ENCODE measurements at regions not wholly inside any gene's neighbourhood (a gene's known extent, or its start where the extent isn't known, plus 50 kb on each side); places are given as distances from the start of the nearest gene placed in this dataset.
"Not testable (repeated sequence)": the region's sequence is repeated elsewhere in the genome, so short reads cannot be mapped to it uniquely, and the experiment has no call there.

DNA sequence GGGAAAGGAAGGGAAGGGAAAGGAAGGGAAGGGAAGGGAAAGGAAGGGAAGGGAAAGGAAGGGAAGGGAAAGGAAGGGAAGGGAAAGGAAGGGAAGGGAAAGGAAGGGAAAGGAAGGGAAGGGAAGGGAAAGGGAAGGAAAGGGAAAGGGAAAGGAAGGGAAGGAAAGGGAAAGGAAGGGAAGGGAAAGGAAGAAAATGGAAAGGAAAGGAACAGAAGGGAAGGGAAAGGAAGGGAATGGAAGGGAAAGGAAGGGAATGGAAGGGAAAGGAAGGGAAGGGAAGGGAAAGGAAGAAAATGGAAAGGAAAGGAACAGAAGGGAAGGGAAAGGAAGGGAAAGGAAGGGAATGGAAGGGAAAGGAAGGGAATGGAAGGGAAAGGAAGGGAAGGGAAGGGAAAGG, 526.0 kb downstream of the RMST start:
- DNase-seq: not testable (repeated sequence)

DNA sequence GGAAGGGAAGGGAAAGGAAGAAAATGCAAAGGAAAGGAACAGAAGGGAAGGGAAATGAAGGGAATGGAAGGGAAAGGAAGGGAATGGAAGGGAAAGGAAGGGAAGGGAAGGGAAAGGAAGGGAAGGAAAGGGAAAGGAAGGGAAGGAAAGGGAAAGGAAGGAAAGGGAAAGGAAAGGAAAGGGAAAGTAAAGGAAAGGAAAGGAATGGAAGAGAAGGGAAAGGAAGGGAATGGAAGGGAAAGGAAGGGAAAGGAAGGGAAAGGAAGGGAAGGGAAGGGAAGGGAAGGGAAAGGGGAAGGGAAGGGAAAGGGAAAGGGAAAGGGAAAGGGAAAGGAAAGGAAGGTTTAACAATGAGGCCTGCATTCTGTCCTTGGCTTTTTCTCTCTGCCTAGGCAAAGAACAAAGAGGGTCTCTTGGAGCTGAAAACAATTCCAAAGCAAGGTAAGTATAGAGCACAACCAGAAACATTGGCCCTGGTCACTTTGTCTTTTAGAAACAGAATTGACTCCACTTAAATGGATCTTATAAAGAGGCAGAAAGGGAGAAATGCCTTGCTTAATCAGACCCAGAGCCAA, 525.9 kb upstream of the TMPO start:
- no peak for DNase-seq

DNA sequence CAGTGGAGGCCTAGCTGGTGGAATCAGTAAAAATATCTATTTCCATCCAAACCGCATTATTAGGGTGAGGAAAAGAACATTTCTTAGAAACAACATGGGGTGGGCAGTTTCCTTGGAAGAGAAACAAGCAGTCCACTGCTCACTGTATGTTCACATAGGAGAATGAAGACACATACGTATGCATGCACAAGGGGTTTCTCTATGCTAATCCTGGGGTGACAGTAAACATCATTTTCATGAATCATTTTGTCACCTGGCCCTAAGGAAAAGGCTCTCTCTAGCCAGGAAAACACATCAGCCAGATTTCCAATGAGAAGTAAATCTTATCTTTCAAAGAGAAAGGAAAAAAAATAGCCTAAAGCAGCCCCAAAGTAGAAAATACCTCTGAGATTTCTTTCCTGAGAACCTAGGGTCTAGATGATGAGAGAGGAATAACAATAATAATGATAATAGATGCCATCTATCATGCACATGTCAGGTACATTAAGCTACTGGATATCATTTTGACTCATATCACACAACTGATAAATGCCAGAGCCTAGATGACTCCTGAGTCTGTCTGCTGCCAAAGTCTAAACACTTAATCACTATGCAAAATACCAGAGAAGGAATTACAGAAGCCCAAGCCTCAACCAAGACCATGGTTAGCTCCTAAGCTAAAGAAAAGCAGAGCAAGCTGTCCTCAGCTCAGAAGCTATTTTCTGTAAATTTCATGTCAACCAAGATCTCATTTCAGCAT, 520.5 kb upstream of the TMPO start:
- DNase-seq: no peak

DNA sequence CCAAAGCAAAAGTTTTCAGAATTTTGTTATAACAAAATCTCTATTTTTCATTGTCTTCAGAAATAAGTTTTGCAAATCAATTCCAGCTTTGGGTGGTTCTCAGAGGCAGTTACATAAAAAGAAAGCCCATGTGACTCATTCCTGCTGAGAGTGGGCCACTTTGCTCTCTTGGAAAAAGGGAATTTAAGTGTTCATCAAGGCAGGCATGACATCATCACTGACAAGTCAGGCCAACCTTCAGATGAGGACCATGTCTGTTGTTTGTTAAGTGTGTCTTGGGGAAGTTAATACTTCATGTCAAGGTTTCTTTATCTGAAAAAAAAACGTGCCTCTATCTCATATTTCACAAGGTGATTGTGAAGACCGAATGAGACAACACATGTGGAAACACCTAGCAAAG, 519.8 kb upstream of the TMPO start:
- no peak for DNase-seq

DNA sequence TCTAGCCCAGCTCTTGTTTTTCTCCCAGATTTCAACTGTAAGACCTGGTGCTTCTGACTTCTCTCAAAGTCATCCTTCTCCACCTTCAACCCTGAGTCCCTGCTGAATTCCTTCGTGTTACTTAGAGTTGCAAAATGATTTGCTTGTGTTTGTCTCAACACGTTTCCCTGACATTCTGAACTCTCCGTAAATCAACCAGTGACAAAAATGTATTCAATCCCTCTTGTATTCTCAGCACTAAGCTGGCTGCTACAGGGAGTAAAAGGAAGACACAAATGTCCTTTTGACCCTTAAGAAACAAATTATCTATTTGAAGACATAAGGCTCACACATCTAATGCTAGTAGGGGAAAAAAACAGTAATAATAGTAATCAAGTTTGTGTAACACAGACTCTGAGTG, 514.0 kb upstream of the TMPO start:
- DNase-seq: no peak

DNA sequence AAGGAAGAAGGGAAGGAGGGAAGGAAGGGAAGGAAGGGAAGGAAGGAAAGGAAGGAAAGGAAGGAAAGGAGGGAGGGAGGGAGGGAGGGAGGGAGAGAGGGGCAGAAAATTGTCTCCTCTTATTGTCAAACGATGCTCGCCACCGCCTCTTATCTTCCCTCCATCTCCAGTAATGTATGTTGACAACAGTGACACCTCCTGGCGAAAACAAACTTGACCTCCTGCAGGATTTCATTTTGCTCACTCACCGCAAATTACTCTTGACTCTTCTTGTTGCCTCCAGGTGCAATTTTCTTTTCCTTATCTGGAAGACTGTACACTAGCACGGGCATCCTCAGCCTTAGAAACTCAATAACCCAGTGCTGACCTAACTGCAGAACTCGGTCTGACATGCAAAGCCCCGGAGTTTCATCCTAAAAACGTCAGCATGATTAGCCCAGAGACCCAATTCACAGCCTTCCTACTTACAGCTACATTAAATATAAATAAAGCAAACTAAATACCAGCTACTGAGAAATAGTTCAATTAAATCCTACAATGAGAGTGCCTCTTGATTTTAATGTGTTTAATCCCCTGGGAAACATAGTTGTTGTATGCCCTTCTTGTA, 512.4 kb upstream of the TMPO start:
- peak; percentile 74 for DNase-seq

DNA sequence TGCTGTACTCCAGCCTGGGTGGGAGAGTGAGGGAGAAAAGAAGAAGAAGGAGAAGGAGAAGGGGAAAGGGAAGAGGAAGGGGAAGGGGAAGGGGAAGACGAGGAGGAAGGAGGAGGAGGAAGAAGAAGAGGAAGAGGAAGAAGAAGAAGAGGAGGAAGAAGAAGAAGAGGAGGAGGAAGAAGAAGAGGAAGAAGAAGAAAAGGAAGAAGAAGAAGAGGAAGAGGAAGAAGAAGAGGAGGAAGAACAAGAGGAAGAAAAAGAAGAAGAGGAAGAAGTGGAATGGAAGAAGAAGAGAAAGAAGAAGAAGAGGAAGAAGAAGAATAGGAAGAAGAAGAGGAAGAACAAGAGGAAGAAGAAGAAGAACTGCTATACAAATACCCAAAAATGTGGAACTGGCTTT, 507.4 kb upstream of the TMPO start:
- DNase-seq: no peak

DNA sequence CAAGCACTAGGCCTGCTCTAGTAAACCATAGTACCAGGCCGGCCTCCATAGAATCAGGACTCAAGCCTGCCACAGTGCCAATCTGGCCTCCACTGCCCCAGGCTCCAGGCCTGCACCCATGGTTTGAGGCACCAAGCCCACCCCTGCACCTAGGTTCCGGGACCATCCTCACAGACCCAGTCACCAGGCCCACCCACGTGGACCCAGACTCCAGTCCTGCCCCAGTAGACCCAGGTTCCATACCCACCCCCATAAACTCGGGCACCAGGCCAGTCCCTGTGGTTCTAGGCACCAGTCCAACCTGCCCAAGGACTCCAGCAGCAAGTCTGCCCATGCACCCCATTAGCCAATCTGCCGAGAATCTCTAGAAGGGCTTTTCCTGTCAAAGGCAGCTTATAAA, 501.8 kb upstream of the TMPO start:
- DNase-seq: no peak

DNA sequence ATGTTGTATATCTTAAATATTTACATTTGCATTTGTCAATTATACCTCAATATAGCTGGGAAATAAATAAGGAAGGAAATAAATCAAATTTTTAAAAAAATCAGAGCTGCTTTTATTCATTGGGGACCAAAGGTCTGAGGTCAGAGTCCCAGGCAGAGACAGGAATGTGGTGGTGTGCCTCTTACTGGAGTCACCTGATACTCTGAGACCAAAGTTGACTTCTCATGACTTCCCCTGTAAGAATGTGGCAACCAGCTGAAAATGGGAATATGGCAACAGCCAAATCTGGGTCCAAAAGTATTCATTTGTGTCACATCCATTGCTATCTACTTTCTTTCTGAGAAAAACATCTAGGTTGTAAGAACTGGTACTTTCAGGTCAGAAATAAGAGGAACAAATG, 496.6 kb upstream of the TMPO start:
- no peak for DNase-seq

DNA sequence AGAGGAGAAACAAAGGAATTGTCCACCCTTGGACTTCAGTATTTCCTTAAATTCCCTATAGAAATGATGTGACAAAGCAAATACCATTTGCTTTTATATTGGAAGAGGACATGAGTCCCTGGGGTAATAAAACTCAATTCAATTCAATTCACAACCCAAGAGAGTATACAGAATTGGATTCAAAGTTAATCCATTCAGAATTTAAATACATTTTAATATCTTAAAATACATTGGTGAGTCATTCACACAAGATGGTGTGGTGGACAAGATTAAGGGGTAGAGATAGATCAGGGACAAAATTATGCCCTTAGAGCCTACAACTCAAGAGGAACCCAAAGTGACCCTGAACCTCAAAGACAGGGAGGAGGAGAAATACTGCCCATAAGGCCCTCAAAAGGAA, 495.0 kb upstream of the TMPO start:
- DNase-seq: no peak

DNA sequence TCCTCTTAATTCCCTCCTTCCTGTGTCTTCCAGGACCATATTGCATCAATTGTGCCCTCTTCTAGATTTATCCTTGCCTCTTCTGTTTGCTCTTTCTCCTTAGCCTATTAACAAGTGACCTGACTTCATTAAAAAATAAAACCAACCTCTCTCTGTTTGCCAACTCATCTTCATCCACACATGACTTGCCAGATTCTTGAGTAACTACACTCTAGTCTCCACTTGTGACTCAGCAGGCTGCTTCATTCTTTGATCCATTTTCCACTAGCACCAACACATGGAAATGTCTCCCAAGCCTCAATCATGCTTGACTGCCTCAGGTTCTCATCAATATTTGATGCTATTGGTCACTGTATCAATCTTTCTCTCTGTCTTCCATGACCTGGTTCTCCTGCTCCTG, 492.4 kb upstream of the TMPO start:
- no peak for DNase-seq

DNA sequence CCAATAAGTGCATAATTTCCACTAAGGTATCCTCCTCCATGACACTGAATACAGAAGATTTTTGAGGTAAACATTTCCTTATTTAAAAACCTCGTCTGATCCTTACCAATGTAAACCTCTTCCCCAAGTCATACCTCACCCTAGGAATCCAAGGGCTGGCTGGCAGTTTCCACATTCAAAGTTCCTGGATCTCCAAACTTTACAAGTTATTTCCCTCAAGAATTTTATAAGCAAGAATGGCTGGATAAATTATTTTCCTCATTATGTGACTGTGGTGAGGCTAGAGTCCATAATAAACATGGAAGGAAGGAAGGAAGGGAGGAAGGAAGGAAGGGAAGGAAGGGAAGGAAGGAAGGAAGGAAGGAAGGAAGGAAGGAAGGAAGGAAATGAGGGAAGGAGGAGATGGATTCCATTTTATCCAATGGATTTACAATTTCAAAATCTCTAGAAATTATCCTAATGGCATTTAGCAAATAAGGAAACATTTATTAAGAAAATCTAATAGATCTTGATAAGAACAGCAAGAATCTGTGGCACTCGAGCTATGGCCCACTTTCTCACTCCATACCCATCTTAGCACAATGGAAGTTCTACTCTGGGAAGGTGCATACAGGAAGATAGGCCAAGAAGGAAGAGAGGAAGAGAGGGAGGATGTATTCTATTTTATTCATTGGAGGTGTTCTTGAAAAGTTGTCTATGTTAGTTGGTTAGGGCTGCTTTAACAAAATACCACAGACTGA, 477.8 kb upstream of the TMPO start:
- no peak for DNase-seq

DNA sequence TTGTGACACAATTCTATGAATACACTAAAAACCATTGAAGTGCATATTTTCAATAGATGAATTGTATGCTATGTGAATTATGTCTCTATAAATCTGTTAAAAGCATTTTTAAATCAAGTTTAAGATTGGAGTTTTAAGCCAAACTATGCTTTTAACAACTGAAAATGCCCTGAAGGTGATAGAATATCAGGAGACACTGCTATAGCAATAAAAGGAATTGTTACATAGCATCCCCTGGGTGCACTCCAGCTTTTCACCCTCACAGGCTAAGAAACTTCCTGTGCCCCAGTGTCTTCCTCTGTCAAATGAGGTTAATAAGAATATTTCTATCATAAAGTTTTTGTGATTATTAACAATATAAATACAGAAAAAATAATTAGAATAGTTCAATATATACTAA, 472.7 kb upstream of the TMPO start:
- no peak for DNase-seq

DNA sequence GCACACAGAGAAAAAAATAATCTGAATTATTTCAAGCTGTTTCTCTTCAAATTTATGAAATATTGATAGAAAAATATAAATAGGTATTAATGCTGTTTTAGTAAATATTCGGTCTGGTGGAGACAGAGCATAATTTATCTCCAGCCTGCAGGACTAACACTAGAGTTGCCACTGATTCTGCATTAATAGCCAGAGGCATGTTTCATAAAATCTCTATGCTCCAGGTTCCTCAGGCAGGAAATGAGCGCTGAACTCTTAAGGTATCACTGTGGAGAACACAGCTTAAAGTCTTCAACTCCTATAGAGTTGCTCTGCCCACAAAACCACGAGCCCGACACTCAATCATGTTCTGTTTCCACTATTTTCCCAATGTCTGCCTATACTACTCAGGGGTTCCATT, 470.0 kb upstream of the TMPO start:
- no peak for DNase-seq

DNA sequence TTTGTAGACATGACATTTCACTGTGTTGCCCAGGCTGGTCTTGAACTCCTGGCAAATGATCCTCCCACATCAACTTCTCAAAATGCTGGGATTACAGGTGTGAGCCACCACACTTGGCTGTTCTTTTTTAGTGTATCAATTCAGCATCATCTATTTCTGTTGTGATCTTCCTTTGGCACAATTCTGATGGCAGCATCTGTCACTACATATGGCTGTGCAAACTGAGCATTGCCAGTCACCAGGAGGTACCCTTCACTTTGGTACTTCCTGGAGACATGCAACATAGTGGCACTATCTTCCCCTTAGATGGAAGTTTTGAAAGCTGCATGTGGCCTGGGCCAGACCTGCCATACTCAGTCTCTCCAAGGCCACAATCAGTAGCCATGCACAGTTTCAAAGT, 467.1 kb upstream of the TMPO start:
- no peak for DNase-seq

DNA sequence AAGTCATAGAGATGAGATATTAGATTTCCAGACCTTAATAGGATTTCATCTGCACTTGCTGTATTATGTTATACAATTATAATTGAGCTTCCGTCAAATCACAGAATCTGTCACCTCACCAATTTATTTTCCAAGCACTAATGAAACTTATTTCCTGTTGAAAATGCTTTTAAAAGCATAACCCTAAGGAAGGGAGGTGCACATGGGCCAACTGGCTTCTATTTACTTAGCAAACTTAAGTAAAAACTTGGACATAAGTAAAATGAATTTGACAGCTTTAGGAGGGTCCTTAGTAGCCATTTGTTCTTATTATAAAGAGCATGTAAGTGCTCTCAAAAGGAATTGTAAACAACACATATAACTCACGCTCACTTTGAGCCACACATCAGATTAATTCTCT, 462.2 kb upstream of the TMPO start:
- peak; percentile 34 for DNase-seq

DNA sequence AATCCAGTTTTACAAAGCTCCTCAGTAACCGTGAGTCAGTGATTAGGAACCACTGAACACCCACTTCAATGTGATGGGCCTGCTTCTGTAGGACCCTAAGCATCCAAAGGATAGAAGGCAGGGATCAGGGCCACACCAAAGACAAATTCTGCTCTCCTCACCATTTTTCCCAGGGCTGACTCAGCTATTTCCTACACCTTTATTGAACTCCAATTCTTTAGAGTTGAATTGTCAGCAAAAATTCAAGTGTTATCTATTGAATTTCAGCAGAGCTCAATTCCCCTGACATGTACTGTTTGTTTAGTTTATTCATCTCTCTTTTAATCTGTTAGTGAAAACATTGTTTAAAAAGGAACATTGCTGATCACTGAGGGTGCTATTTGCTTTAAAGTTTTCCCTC, 457.7 kb upstream of the TMPO start:
- no peak for DNase-seq

DNA sequence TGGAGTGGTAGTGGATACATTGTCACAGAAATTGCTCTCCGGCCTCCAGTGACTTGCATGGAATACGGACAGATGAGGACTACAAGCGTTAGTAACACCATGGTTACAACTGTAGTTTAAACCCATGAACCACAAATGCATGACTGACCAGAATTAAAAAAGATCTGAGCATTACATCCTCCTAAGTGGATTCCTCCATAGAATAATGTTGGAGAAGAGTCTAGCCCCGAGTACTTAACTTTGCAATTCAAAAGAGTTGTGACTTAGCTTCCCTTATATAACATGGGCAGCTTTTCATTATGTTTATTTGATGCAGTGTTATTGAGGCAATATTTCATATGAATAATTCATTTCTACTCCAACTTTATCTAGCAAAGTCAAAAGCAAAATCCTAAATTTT, 457.2 kb upstream of the TMPO start:
- DNase-seq: no peak

DNA sequence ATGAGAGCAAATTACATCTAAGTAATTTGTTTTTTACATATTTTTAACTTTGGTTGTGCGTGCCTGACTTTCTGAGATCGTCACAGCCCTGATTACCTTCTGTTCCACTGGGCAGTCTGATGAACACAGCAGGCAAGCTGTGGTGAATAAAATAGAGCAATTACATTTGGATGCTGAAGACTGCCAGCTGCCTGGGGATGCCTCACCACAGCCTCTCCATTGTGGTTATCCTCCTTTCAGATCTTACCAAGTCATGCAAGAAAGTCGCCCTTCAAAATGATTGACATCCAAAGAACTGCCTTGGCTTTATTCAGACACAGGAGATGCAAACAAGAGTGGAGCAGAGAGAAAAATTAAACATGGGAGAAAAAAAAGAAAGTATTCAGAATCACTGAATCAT, 456.6 kb upstream of the TMPO start:
- no peak for DNase-seq

DNA sequence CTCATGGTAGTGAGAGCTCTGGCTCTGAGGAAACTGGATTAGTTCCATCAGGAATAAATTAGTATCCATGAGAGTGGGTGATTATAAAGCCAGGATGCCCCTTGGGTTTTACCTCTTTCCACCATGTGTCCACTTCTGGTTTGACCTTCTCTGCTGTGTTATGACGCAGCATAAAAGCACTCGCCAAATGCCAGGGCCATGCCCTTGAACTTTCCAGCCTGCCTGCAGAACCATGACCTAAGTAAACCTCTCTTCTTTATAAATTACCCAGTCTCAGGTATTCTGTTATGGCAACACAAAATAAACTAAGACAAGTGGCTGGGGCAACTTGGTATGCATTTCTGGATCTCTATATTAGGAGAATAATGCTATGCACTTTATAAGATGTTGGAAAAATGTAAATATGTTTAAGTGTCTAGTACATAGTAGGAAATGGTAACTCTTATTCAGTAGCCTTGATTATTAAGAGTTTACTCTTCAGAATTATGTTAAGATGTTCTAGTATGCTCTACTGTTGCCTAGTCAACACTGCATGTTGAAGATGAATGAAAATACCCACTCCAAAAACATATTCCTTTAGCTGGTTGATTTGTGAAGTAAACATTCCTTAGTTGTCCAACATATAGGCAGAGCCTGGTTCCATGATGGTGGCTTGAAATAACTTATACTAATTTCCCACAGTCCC, 455.6 kb upstream of the TMPO start:
- DNase-seq: no peak

DNA sequence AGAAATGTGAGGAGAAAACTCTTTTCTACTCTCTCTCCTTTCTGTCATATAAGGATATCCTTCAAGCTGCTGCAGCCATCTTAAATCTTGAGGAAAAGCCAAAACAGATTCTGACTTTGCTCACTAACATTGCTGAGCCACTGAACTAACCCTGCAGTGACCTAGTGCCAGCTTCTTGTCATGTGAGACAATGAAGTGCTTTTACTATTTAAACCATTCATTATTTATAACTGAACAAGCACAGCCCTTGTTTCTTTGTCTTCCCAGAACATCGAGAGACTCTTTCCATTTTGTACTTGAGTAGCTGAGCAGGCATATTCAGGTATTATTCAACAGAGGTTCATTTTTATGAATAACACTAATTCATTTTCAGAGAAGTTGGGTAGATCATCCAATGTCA, 455.0 kb upstream of the TMPO start:
- DNase-seq: no peak

DNA sequence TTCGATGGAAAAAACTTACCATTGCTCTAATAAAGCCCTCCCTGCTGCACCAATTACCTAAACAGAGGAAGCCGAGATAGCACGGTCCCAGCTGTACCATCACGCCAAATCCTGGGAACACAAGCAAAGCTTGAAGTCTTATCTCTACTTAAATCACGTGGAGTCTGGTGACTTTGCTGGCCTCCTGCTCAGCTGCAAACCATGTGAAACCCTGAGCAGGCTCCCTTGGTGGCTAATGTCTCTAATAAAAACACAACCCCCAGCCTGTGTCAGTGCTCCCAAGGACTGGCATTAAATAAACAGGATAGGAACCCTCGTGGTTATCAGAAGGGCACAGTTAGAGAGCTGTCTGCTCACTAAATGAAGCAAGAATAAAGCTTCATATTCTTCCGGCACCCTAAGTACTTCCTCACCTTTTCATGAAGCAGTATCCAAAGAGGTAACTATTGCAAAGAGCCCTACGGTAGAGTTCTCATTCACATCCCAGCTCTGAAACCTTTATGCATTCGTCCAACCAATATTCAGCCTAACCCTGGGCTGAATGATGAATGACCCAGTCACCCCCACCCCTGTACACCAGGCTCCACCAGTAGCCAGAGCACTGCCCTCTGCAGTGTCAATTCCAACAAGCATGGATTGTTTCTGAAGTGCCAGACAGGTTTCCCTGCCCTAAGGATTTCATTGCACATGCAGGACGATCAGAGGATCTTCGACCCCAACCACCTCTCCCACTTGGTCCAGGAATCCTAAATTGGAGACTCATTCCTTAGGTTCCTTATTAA, 452.7 kb upstream of the TMPO start:
- no peak for DNase-seq

DNA sequence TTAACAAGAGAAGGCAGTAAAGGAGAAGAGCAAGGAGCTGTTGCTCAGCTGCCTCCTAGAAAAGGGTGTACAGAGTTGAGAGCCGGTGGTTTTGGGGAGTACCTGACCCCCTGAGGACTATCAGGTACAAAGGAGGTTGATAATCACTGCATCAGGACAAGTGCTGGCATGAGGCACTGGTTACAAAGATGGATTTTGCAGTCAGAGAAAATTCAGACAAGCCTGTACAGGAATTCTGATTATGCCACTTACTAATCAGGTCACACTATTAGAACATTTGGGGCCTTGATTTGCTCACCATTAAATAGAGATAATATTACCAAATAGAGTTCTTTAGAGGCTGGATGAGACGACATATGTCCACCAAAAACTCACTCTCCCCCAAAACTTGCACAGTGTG, 450.9 kb upstream of the TMPO start:
- no peak for DNase-seq
